NB4 (cell line): ENCODE measurements at regions not wholly inside any gene's neighbourhood (a gene's known extent, or its start where the extent isn't known, plus 50 kb on each side); places are given as distances from the start of the nearest gene placed in this dataset.

ENCODE experiments used
- MYC ChIP-seq: IDR thresholded peaks from 2 replicates; pipeline ENCODE4 v1.6.1; 2011; ENCODE audit warnings: low read depth, low read length
- POLR2A ChIP-seq: IDR thresholded peaks from 2 replicates; pipeline ENCODE4 v1.6.1; 2011; ENCODE audit warnings: mild to moderate bottlenecking; ENCODE audit not compliant: insufficient read length; ENCODE audit errors: extremely low read depth
- TF ChIP-seq, protein P1 (sequence below): IDR thresholded peaks from one replicate; pipeline ENCODE4 v1.5.1; 2012; ENCODE audit warnings: low read depth, low read length
- TF ChIP-seq, protein P2 (sequence below): IDR thresholded peaks from 2 replicates; pipeline ENCODE4 v1.6.1; 2011; ENCODE audit warnings: low read depth, low read length

- TF ChIP-seq MYC (no peak), POLR2A (no peak)
- TF ChIP-seq, protein P1, sequence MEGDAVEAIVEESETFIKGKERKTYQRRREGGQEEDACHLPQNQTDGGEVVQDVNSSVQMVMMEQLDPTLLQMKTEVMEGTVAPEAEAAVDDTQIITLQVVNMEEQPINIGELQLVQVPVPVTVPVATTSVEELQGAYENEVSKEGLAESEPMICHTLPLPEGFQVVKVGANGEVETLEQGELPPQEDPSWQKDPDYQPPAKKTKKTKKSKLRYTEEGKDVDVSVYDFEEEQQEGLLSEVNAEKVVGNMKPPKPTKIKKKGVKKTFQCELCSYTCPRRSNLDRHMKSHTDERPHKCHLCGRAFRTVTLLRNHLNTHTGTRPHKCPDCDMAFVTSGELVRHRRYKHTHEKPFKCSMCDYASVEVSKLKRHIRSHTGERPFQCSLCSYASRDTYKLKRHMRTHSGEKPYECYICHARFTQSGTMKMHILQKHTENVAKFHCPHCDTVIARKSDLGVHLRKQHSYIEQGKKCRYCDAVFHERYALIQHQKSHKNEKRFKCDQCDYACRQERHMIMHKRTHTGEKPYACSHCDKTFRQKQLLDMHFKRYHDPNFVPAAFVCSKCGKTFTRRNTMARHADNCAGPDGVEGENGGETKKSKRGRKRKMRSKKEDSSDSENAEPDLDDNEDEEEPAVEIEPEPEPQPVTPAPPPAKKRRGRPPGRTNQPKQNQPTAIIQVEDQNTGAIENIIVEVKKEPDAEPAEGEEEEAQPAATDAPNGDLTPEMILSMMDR: no peak
- TF ChIP-seq, protein P2, sequence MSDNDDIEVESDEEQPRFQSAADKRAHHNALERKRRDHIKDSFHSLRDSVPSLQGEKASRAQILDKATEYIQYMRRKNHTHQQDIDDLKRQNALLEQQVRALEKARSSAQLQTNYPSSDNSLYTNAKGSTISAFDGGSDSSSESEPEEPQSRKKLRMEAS: no peak
Measured at GRCh38 chr10:28930514-28931495, 253.5 kb downstream of the BAMBI start.
